Fibroblast of skin of left biceps (primary cell): ENCODE measurements at regions not wholly inside any gene's neighbourhood (a gene's known extent, or its start where the extent isn't known, plus 50 kb on each side); places are given as distances from the start of the nearest gene placed in this dataset.
"Not testable (repeated sequence)": the region's sequence is repeated elsewhere in the genome, so short reads cannot be mapped to it uniquely, and the experiment has no call there.

Experiments used
- DNase-seq, 2 experiments: peaks; one replicate each; pipeline ENCODE4 v3.0.0-alpha.2; 2013; ENCODE audit warnings: low read depth in 2 of 2

DNA sequence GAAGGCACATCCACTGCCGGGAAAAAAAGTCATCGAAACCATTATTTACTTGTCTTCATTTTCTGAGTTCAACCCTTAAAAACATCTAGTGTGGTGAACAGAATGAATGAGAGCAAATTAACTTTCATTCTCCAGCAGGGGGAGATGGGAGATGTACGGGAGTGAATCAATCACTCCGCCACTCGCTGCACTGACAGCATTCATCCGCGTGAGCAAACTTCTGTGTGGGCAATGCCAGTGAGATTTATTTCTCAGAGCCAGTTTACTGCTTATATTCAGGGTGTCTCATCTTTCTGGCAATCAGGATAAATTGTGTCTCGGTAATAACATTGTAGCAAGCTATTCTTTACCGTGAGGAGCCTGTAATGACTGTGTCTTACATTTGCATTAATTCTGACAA is 463.6 kb upstream of the MIS18BP1 start:
- no peak for DNase-seq

DNA sequence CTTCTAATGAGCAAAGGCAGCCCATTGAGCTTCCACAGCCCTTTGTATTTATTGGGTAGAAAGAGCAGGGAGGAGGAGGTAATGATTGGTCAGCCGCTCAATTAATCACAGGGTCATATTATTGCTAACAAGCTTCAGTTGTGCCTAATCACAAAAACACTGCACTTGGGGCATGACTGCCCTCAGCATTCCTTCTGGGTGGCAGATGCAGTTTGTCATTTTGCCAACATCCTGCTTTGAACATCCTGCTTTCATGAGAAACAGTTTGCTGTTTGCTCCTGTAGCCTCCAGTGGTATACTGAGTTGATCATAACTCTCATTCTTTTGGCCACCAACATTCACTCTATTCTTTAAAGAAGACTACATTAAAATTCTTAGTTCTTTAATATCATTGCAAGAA is 462.9 kb upstream of the MIS18BP1 start:
- DNase-seq: no peak

DNA sequence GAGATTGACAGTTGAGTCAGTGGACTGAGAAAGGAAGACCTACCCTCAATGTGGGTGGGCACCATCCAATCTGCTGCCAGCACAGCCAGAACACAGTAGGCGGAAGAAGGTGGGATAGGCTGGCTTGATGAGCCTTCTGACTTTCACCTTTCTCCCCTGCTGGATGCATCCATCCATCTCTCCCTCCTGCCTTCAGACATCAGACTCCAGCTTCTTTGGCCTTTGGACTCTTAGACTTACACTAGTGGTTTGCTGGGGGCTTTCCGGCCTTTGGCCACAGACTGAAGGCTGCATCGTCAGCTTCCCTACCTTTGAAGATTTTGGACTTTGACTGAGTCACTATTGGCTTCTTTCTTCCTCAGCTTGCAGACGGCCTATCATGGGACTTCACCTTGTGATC is 456.5 kb upstream of the MIS18BP1 start:
- no peak for DNase-seq

DNA sequence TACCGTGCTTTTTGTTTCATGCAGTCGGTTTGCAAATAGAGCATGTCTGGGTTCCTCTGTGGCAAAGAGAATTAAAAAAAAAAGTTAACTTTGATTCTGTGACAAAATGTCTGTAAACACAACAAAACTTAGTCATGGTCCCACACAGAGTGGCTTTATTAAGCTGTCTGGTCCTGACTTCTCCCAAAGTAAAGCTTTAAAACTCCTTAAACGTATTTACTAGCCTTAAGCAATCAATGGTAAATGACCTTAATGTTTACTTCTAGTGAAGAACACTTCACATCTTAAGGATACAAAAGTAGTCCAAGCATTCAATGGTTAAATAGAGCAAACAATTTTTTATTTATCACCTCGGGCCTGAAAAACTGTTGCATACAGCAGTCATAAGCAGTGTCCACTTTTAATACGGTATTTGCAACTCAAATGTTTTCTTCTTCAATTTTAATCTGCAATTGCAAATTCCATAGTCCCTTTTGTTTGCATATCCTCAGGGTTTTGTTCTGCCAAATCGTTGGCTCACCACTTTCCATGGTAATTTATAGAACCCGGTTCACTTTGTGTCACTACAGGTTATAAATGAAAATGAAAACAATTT is 453.0 kb upstream of the MIS18BP1 start:
- DNase-seq: no peak

GRCh38 chr14:45699471-45699870 is 446.5 kb upstream of the MIS18BP1 start:
- DNase-seq: no peak

GRCh38 chr14:45698462-45699134 is 445.6 kb upstream of the MIS18BP1 start:
- DNase-seq: no peak

- DNase-seq: no peak
These were observed 433.8 kb upstream of the MIS18BP1 start for GRCh38 chr14:45686771-45687170.

- no peak for DNase-seq
These were observed 427.5 kb upstream of the MIS18BP1 start for GRCh38 chr14:45680531-45680930.

DNA sequence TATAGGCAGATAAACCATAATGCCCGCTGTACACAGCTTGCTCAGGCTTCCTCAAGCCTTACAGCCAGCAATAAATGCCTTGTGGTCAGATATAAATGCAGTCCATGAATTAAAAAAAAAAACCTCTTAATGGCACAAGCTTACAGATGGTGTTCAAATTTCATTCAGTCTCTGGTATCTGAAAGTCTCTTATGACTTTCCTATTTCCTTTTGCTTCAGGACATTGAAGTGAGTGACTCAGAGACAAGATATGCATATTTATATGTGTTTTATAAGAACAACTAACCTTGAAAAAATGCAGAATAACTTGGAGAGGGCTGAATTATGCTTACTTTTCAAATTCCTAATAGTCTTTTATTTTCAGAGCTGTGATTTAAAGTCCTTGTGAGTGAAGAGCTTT is 426.9 kb upstream of the MIS18BP1 start:
- peak; percentile 76 to 78 for DNase-seq

GRCh38 chr14:45678163-45678562 is 425.2 kb upstream of the MIS18BP1 start:
- no peak for DNase-seq

DNA sequence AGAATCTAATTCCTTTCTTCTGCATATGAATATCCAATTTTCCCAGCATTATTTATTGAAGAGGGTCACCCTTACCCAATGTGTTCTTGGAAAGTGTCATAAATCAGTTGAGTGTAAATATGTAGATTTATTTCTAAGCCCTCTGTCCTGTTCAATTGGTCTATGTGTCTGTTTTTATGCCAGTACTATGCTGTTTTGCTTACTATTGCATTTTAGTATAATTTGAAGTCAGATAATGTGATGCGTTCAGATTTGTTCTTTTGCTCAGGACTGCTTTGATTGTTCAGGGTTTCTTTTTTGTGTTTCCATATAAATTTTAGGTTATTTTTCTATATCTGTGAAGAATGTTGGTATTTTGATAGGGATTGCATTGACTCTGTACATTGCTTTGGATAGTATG is 420.4 kb upstream of the MIS18BP1 start:
- no peak for DNase-seq

- no peak for DNase-seq
These were observed 411.8 kb upstream of the MIS18BP1 start for GRCh38 chr14:45664668-45665356.

DNA sequence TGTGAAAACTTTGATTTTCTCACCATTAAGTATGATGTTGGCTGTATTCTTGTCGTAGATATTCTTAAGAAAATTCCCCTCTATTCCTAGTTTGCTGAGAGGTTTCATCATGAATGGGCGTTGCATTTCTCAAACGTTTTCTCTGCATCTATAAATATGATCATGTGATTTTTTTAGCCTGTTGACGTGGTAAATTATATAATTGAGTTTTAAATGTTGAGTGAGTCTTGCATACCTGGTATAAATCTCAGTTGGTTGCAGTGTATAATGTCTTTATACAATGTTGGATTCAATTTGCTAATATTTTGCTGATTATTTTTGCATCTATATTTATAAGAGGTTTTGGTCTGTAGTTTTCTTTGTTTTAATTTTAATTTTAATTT is 405.9 kb upstream of the MIS18BP1 start:
- DNase-seq: no peak

DNA sequence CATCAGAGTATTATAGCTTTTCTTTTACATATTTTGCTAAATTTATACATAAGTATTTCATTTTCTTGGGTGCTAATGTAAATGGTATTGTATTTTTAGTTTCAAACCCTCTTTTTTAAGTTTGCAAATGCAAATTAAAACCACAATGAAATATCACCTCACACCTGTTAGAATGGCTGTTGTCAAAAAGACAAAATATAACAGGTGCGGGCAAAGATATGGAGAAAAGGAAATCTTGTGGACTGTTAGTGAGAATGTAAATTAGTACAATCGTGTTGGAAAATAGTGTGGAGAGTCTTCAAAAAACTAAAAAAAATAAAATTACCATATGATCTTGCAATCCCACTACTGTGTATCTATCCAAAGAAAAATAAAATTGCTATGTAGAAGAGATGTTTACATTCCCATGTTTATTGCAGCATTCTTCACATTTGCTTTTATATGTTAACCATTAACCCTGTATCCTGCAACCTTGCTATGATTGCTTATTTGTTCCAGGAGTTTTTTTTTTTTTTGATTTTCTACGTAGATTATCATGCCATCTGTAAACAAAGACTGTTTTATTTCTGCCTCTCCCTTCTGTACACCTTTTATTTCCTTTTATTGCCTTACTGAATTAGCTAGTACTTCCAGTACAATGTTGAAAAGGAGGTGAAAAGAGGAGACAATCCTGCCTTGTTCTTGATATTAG is 405.4 kb upstream of the MIS18BP1 start:
- no peak for DNase-seq

DNA sequence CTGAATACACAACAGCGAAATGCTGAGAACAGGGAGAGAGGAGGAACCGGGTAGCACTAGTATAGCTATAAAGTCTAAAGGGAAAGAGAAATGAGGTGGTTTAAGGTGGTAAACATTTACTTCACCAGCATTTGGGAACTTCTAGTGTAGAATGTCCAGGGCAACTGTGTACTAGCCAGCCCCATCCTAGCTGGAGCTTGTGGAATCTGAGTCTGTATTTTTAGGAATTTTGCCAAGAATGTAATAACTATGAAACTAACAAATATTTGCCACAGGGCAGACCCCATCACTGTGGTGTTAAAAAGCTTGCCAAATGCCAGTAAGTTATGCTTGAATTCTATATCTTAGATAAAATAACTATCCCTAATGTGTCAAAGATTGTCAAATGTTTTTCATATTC is 398.9 kb upstream of the MIS18BP1 start:
- no peak for DNase-seq

DNA sequence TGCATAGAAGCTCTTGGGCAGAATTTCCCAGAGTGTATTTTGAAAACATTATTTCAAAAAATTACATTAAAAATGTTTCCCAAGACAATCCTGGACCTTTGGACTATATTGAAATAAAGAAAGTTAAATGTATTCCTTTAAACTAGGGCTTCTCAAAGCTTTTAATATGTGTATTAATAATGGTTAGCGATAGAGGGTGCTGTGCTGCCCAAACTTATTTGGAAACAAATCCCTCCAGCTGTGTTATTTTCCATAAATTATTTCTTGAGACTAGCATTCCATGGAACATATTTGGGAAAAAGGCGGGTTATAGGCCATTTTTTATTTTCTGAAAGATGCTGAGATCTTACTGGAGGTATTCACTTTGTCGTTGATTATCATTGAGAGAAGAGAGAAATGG is 397.8 kb upstream of the MIS18BP1 start:
- DNase-seq: no peak

GRCh38 chr14:45649051-45649450 is 396.0 kb upstream of the MIS18BP1 start:
- no peak for DNase-seq

- DNase-seq: no peak
These were observed 388.5 kb upstream of the MIS18BP1 start for GRCh38 chr14:45641541-45641940.

DNA sequence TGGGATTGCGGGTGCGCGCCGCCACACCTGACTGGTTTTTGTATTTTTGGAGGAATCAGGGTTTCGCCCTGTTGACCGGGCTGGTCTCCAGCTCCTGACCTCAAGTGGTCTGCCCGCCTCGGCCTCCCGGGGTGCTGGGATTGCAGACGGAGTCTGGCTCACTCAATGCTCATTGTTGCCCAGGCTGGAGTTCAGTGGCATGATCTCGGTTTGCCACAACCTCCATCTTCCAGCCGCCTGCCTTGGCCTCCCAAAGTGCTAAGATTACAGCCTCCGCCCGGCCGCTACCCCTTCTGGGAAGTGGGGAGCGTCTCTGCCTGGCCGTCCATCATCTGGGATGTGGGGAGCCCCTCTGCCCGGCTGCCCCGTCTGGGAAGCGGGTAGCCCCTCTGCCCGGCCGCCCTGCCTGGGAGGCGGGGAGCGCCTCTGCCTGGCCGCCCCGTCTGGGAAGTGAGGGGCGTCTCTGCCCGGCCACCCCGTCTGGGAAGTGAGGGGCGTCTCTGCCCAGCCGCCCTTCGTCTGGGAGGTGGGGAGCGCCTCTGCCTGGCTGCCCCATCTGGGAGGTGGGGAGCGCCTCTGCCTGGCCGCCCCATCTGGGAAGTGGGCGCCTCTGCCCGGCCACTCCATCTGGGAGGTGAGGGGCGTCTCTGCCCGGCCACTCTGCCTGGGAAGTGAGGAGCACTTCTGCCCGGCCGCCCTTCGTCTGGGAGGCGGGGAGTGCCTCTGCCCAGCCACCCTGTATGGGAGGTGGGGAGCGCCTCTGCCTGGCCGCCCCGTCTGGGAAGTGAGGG is 381.8 kb upstream of the MIS18BP1 start:
- DNase-seq: not testable (repeated sequence)

- DNase-seq: no peak
These were observed 380.4 kb upstream of the MIS18BP1 start for GRCh38 chr14:45633220-45633984.

DNA sequence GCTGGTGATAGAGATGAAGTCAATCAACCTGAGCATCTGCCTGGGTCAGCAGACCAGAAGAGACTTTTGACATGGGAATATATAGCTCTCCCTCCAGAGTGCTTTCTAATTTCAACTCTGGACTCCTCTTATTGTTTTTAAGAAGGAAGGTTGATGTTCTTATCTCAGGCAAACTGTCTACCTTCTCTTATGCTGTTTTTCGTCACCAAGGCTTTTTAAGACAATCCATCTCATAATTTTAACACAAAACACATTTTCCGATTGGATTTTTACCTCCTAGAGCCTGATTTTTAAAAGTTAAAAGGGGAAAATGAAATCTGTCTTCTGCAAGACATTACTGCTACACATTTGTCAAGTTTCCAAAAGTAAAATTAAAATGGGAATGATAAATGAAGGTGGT is 368.7 kb upstream of the MIS18BP1 start:
- DNase-seq: no peak
